WTC11 (cell line): ENCODE measurements at regions not wholly inside any gene's neighbourhood (a gene's known extent, or its start where the extent isn't known, plus 50 kb on each side); places are given as distances from the start of the nearest gene placed in this dataset.

Experiments used
- ATAC-seq: fragments of 200-7000 bp; cut with Tn5 transposase; 2 replicates; pipeline ENCODE4 v1.10.0; 2021; ENCODE audit warnings: mild to moderate bottlenecking, moderate library complexity
- CTCF ChIA-PET: fragments of 300-600 bp; sonication (Branson Sonifier 250); formaldehyde crosslinking; loops from one replicate; lab custom pipeline; 2021; ENCODE audit warnings: antibody characterized with exemption; lab: Charles Lee
- POLR2A ChIA-PET: fragments of 350-600 bp; sonication (Branson Sonifier 250); formaldehyde crosslinking; loops from one replicate; lab custom pipeline; 2021; ENCODE audit warnings: antibody characterized with exemption; lab: Charles Lee
- DNase-seq: peaks from one replicate; pipeline ENCODE4 v3.0.0; 2021; ENCODE audit warnings: low spot score
- H3K27ac Mint-ChIP-seq: 2 replicates; pipeline ENCODE4 v1.8.0; 2021; ENCODE audit warnings: mixed read lengths
- H3K27me3 Mint-ChIP-seq: 2 replicates; pipeline ENCODE4 v1.8.0; 2021; ENCODE audit warnings: low read depth, mild to moderate bottlenecking, moderate library complexity, mixed read lengths
- H3K36me3 Mint-ChIP-seq: 2 replicates; pipeline ENCODE4 v1.8.0; 2021; ENCODE audit warnings: mixed read lengths
- H3K4me1 Mint-ChIP-seq: 2 replicates; pipeline ENCODE4 v1.8.0; 2022; ENCODE audit warnings: mixed read lengths
- H3K4me3 Mint-ChIP-seq: 2 replicates; pipeline ENCODE4 v1.8.0; 2021; ENCODE audit warnings: mild to moderate bottlenecking, moderate library complexity, mixed read lengths
- H3K9me3 Mint-ChIP-seq: 2 replicates; pipeline ENCODE4 v1.8.0; 2021; ENCODE audit warnings: mixed read lengths
- ATF3 ChIP-seq: sonication (generic); formaldehyde crosslinking; conservative IDR thresholded peaks from 2 replicates; pipeline ENCODE4 v1.8.1; 2022; ENCODE audit warnings: mild to moderate bottlenecking, missing genetic modification reagents
- ERG ChIP-seq: fragments of 250-450 bp; sonication (Bioruptor Pico); IDR thresholded peaks from 2 replicates; pipeline ENCODE4 v1.8.0; 2021; ENCODE audit warnings: mild to moderate bottlenecking
- ETV6 ChIP-seq: sonication (generic); formaldehyde crosslinking; IDR thresholded peaks from 2 replicates; pipeline ENCODE4 v1.8.1; 2022; ENCODE audit warnings: mild to moderate bottlenecking, missing genetic modification reagents
- FOXK1 ChIP-seq: sonication (generic); formaldehyde crosslinking; IDR thresholded peaks from 2 replicates; pipeline ENCODE4 v1.8.0; 2022; ENCODE audit warnings: mild to moderate bottlenecking, moderate library complexity, missing genetic modification reagents
- IRF1 ChIP-seq: sonication (generic); formaldehyde crosslinking; IDR thresholded peaks from 2 replicates; pipeline ENCODE4 v1.8.0; 2023; ENCODE audit warnings: missing genetic modification reagents
- KAT7 ChIP-seq: sonication (generic); formaldehyde crosslinking; IDR thresholded peaks from 2 replicates; pipeline ENCODE4 v1.8.1; 2023; ENCODE audit warnings: missing genetic modification reagents, mild to moderate bottlenecking, borderline replicate concordance
- NFATC4 ChIP-seq: fragments of 250-450 bp; sonication (Bioruptor Pico); IDR thresholded peaks from 2 replicates; pipeline ENCODE4 v1.9.0; 2021; ENCODE audit warnings: mild to moderate bottlenecking
- NFE2L1 ChIP-seq: sonication (generic); formaldehyde crosslinking; IDR thresholded peaks from 2 replicates; pipeline ENCODE4 v1.8.1; 2023; ENCODE audit warnings: missing genetic modification reagents
- NR3C1 ChIP-seq: sonication (generic); formaldehyde crosslinking; conservative IDR thresholded peaks from 2 replicates; pipeline ENCODE4 v1.8.1; 2023; ENCODE audit warnings: low read depth, mild to moderate bottlenecking, missing genetic modification reagents
- RORB ChIP-seq: fragments of 250-450 bp; sonication (Bioruptor Pico); IDR thresholded peaks from 2 replicates; pipeline ENCODE4 v1.9.0; 2021; ENCODE audit warnings: mild to moderate bottlenecking
- SMAD3 ChIP-seq: sonication (generic); formaldehyde crosslinking; IDR thresholded peaks from 2 replicates; pipeline ENCODE4 v1.8.0; 2022; ENCODE audit warnings: missing genetic modification reagents, mild to moderate bottlenecking, borderline replicate concordance
- SMAD4 ChIP-seq: sonication (generic); formaldehyde crosslinking; IDR thresholded peaks from 2 replicates; pipeline ENCODE4 v1.8.0; 2022; ENCODE audit warnings: mild to moderate bottlenecking, missing genetic modification reagents
- SP1 ChIP-seq: sonication (generic); formaldehyde crosslinking; conservative IDR thresholded peaks from 2 replicates; pipeline ENCODE4 v1.8.1; 2022; ENCODE audit warnings: missing genetic modification reagents
- STAT6 ChIP-seq: sonication (generic); formaldehyde crosslinking; conservative IDR thresholded peaks from 2 replicates; pipeline ENCODE4 v1.8.1; 2023; ENCODE audit warnings: mild to moderate bottlenecking, low read depth, missing genetic modification reagents, moderate library complexity
- TP53 ChIP-seq: sonication (generic); formaldehyde crosslinking; IDR thresholded peaks from 2 replicates; pipeline ENCODE4 v1.8.1; 2023; ENCODE audit warnings: mild to moderate bottlenecking, missing genetic modification reagents
- ZNF121 ChIP-seq: sonication (generic); formaldehyde crosslinking; IDR thresholded peaks from 2 replicates; pipeline ENCODE4 v1.8.0; 2023; ENCODE audit warnings: missing genetic modification reagents
- ZNF138 ChIP-seq: sonication (generic); formaldehyde crosslinking; conservative IDR thresholded peaks from 2 replicates; pipeline ENCODE4 v1.8.1; 2022; ENCODE audit warnings: mild to moderate bottlenecking, moderate library complexity, missing genetic modification reagents
- TF ChIP-seq, protein P1 (sequence below): fragments of 200-600 bp; IDR thresholded peaks from 2 replicates; pipeline ENCODE4 v1.8.0; 2022; ENCODE audit warnings: antibody characterized with exemption
- TF ChIP-seq, protein P2 (sequence below): fragments of 250-450 bp; sonication (Bioruptor Pico); conservative IDR thresholded peaks from 2 replicates; pipeline ENCODE4 v1.9.0; 2021; ENCODE audit warnings: mild to moderate bottlenecking
- TF ChIP-seq, protein P3 (sequence below): sonication (generic); formaldehyde crosslinking; IDR thresholded peaks from 2 replicates; pipeline ENCODE4 v1.8.1; 2023; ENCODE audit warnings: mild to moderate bottlenecking, missing genetic modification reagents, borderline replicate concordance
- TF ChIP-seq, protein P4 (sequence below): sonication (generic); formaldehyde crosslinking; IDR thresholded peaks from 2 replicates; pipeline ENCODE4 v1.8.1; 2022; ENCODE audit warnings: mild to moderate bottlenecking, missing genetic modification reagents, moderate library complexity, borderline replicate concordance

GRCh38 chr12:30286345-30286926 is 409.2 kb downstream of the IPO8 start:
- POLR2A ChIA-PET = no interaction called here
- DNase-seq = no peak
- TF ChIP-seq, protein P1, sequence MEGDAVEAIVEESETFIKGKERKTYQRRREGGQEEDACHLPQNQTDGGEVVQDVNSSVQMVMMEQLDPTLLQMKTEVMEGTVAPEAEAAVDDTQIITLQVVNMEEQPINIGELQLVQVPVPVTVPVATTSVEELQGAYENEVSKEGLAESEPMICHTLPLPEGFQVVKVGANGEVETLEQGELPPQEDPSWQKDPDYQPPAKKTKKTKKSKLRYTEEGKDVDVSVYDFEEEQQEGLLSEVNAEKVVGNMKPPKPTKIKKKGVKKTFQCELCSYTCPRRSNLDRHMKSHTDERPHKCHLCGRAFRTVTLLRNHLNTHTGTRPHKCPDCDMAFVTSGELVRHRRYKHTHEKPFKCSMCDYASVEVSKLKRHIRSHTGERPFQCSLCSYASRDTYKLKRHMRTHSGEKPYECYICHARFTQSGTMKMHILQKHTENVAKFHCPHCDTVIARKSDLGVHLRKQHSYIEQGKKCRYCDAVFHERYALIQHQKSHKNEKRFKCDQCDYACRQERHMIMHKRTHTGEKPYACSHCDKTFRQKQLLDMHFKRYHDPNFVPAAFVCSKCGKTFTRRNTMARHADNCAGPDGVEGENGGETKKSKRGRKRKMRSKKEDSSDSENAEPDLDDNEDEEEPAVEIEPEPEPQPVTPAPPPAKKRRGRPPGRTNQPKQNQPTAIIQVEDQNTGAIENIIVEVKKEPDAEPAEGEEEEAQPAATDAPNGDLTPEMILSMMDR = 0 out of 2 replicates have a peak, but pooled peaks have one; percentile 15
- TF ChIP-seq SMAD3 (CRISPR knock-in tag) = no peak
- TF ChIP-seq KAT7 (CRISPR knock-in tag) = no peak
- TF ChIP-seq, all 79 proteins: peak for 1
- Mint-ChIP-seq H3K27me3 (no peaks in the 10 kb centered on the region), H3K27ac (no peak overlapping the region), H3K4me1 (no peaks in the 10 kb centered on the region), H3K36me3 (peaks cover 2% of the 10 kb centered on the region; the same call in 1 of the 2 replicates), H3K4me3 (no peak overlapping the region), H3K9me3 (peaks cover 4% of the 10 kb centered on the region)
- ATAC-seq = 0 out of 2 replicates have a peak, but pooled peaks have one; percentile 32
- CTCF ChIA-PET = no interaction called here

DNA sequence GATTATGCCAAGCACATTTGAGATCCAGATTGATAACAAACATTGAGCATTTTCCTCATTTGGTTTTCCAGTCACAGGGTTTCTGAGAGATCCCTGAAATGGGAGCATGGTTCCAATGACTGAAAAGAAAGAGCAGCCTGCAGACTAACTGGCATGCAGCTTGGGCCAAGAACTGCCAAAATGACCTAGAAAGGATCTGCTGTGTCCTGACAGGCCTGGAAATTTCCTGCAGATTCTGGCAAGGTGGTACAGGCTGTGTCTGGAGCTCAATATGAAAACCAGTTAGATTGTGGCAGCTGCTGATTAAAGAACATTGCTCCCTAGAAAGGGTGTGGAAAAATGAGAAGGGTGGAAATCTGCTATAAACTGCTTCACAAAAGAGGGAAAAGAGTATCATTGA is 417.3 kb downstream of the IPO8 start:
- no peak for ATAC-seq
- Mint-ChIP-seq H3K27me3 (peaks cover under 1% of the 10 kb centered on the region; the same call in 1 of the 2 replicates), H3K4me3 (no peak overlapping the region), H3K36me3 (peaks cover 7% of the 10 kb centered on the region), H3K27ac (no peak overlapping the region), H3K4me1 (no peaks in the 10 kb centered on the region), H3K9me3 (peaks cover 49% of the 10 kb centered on the region)
- no peak for DNase-seq
- CTCF ChIA-PET = no interaction called here
- POLR2A ChIA-PET = no interaction called here
- TF ChIP-seq, protein P2, sequence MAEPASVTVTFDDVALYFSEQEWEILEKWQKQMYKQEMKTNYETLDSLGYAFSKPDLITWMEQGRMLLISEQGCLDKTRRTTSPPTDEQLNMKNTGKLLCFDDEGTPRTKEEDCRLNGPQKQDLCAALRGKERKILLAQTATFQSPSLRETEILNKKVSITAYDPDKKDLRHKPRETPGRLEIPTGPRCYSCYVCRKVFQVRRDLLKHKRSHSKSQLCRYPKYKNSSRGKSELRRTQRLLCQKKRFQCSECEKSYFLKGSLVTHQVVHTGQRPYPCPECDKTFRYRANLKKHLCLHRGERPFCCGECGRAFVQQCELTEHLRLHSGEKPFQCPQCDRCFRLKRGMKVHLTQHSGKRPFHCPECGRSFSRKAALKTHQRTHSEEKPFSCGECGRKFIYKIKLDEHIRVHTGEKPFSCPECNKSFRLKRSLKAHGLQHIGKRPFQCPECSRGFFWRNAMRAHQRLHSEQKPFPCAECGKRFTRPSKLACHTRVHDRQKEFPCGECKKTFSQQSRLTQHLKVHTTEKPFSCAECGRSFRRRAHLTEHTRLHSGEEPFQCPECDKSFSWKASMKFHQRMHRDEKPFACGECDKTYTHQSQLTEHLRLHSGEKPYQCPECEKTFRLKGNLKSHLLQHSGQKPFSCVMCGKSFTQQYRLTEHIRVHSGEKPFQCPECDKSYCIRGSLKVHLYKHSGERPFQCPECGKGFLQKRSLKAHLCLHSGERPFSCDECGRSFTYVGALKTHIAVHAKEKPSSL (CRISPR knock-in tag) = no peak
- TF ChIP-seq FOXK1 = no peak
- no peak for TF ChIP-seq NFE2L1 (CRISPR knock-in tag)
- no peak for TF ChIP-seq ZNF138 (CRISPR knock-in tag)
- no peak for TF ChIP-seq ERG (CRISPR knock-in tag)
- no peak for TF ChIP-seq SP1
- no peak for TF ChIP-seq NFATC4 (CRISPR knock-in tag)
- TF ChIP-seq RORB (CRISPR knock-in tag) = no peak
- no peak for TF ChIP-seq ETV6
- TF ChIP-seq ATF3 (CRISPR knock-in tag) = no peak
- TF ChIP-seq ZNF121 (CRISPR knock-in tag) = no peak
- no peak for TF ChIP-seq STAT6 (CRISPR knock-in tag)
- no peak for TF ChIP-seq IRF1 (CRISPR knock-in tag)
- TF ChIP-seq, protein P3, sequence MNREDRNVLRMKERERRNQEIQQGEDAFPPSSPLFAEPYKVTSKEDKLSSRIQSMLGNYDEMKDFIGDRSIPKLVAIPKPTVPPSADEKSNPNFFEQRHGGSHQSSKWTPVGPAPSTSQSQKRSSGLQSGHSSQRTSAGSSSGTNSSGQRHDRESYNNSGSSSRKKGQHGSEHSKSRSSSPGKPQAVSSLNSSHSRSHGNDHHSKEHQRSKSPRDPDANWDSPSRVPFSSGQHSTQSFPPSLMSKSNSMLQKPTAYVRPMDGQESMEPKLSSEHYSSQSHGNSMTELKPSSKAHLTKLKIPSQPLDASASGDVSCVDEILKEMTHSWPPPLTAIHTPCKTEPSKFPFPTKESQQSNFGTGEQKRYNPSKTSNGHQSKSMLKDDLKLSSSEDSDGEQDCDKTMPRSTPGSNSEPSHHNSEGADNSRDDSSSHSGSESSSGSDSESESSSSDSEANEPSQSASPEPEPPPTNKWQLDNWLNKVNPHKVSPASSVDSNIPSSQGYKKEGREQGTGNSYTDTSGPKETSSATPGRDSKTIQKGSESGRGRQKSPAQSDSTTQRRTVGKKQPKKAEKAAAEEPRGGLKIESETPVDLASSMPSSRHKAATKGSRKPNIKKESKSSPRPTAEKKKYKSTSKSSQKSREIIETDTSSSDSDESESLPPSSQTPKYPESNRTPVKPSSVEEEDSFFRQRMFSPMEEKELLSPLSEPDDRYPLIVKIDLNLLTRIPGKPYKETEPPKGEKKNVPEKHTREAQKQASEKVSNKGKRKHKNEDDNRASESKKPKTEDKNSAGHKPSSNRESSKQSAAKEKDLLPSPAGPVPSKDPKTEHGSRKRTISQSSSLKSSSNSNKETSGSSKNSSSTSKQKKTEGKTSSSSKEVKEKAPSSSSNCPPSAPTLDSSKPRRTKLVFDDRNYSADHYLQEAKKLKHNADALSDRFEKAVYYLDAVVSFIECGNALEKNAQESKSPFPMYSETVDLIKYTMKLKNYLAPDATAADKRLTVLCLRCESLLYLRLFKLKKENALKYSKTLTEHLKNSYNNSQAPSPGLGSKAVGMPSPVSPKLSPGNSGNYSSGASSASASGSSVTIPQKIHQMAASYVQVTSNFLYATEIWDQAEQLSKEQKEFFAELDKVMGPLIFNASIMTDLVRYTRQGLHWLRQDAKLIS (CRISPR knock-in tag) = no peak
- no peak for TF ChIP-seq SMAD4 (CRISPR knock-in tag)
- TF ChIP-seq, protein P4, sequence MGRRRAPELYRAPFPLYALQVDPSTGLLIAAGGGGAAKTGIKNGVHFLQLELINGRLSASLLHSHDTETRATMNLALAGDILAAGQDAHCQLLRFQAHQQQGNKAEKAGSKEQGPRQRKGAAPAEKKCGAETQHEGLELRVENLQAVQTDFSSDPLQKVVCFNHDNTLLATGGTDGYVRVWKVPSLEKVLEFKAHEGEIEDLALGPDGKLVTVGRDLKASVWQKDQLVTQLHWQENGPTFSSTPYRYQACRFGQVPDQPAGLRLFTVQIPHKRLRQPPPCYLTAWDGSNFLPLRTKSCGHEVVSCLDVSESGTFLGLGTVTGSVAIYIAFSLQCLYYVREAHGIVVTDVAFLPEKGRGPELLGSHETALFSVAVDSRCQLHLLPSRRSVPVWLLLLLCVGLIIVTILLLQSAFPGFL (CRISPR knock-in tag) = no peak
- no peak for TF ChIP-seq TP53 (CRISPR knock-in tag)
- no peak for TF ChIP-seq NR3C1
